Endothelial cell of umbilical vein (primary cell): ENCODE measurements at regions not wholly inside any gene's neighbourhood (a gene's known extent, or its start where the extent isn't known, plus 50 kb on each side); places are given as distances from the start of the nearest gene placed in this dataset.

Experiments
- GATA2 ChIP-seq: IDR thresholded peaks from 2 replicates; pipeline ENCODE4 v1.7.0; 2011; ENCODE audit warnings: low read depth, mild to moderate bottlenecking, moderate library complexity, mixed read lengths, low read length; ENCODE audit not compliant: insufficient read length, insufficient read depth
- POLR2A ChIP-seq: IDR thresholded peaks from 2 replicates; pipeline ENCODE4 v1.6.1; 2012; ENCODE audit warnings: low read depth, mild to moderate bottlenecking, control low read depth, low read length
- POLR2AphosphoS5 ChIP-seq: IDR thresholded peaks from 2 replicates; pipeline ENCODE4 v1.6.1; 2012; ENCODE audit warnings: low read depth, mild to moderate bottlenecking, control low read depth, low read length, moderate library complexity; ENCODE audit not compliant: insufficient read depth
- TF ChIP-seq, protein P1 (sequence below), 2 donors: IDR thresholded peaks; 1 replicate in 1 of 2; 2 replicates in 1 of 2; pipeline ENCODE4 v1.5.1; 2011; ENCODE audit warnings: low read length in 2 of 2, mild to moderate bottlenecking in 2 of 2, moderate library complexity in 2 of 2, control low read depth in 1 of 2, inconsistent platforms in 1 of 2, low read depth in 1 of 2; ENCODE audit not compliant: insufficient read depth in 1 of 2; ENCODE audit errors: extremely low read depth in 1 of 2

DNA sequence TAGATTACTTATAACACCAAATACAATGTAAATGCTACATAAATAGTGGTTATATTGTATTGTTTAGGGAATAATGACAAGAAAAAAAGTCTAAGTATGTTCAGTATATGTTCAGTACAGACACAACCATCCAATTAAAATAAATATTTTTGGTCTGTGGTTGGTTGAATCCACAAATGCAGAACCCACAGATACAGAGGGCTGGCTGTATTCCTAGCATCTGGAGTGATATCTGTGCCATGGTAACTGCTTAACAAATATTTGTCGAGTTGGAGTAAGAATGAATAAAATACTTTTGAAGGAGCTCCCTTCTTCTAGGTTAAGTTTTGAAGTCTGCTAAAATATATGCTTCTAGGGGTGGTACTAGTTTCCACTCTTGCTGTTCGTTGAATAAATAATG, 241.0 kb downstream of the KLF5 start:
- TF ChIP-seq, protein P1, sequence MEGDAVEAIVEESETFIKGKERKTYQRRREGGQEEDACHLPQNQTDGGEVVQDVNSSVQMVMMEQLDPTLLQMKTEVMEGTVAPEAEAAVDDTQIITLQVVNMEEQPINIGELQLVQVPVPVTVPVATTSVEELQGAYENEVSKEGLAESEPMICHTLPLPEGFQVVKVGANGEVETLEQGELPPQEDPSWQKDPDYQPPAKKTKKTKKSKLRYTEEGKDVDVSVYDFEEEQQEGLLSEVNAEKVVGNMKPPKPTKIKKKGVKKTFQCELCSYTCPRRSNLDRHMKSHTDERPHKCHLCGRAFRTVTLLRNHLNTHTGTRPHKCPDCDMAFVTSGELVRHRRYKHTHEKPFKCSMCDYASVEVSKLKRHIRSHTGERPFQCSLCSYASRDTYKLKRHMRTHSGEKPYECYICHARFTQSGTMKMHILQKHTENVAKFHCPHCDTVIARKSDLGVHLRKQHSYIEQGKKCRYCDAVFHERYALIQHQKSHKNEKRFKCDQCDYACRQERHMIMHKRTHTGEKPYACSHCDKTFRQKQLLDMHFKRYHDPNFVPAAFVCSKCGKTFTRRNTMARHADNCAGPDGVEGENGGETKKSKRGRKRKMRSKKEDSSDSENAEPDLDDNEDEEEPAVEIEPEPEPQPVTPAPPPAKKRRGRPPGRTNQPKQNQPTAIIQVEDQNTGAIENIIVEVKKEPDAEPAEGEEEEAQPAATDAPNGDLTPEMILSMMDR (IDR thresholded peaks at IDR 0.05; ENCODE audit: extremely low read depth in 1 of 2, insufficient read depth in 1 of 2, low read depth in 1 of 2, low read length in 2 of 2), result no peak
- TF ChIP-seq POLR2A, result no peak
- TF ChIP-seq GATA2, result no peak
- no peak for TF ChIP-seq POLR2AphosphoS5
